ENCODE measurements at regions not wholly inside any gene's neighbourhood (a gene's known extent, or its start where the extent isn't known, plus 50 kb on each side); places are given as distances from the start of the nearest gene placed in this dataset.

DNA sequence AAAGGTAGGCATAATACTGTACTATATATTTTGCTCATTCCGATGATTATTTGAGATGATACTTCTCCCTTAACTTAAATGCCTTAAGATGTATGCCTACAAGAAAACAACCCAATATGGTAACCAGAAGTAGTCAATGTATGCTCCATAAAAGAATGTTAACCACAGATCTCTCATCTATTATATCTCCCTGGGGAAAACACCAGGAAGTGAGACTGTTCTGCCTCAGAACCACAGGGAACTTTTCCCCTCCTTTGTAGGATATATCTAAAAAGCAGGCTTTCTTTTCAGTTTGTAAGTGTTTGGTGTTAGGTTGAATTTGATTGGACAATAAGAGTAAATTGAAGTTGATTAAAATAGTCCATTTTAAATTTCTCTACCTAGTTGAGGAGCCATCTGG lies 1160.5 kb upstream of the NXPH2 start:
- no peak for TF ChIP-seq SPI1 (IDR thresholded peaks at IDR 0.05; ENCODE audit: low read depth, low read length)
- TF ChIP-seq POU2F2 (IDR thresholded peaks at IDR 0.05; ENCODE audit: low read depth, low read length) = no peak
- no peak for TF ChIP-seq POLR2AphosphoS5 (IDR thresholded peaks at IDR 0.05; ENCODE audit: low read depth, low read length)
- no peak for TF ChIP-seq TAF1 (IDR thresholded peaks at IDR 0.05; ENCODE audit: low read depth, low read length)
- TF ChIP-seq PAX5 (IDR thresholded peaks at IDR 0.05; ENCODE audit: insufficient read depth, low read length, severe bottlenecking) = no peak
- no peak for TF ChIP-seq POLR2A (IDR thresholded peaks at IDR 0.05; ENCODE audit: low read depth, low read length)
- FAIRE-seq = no peak

DNA sequence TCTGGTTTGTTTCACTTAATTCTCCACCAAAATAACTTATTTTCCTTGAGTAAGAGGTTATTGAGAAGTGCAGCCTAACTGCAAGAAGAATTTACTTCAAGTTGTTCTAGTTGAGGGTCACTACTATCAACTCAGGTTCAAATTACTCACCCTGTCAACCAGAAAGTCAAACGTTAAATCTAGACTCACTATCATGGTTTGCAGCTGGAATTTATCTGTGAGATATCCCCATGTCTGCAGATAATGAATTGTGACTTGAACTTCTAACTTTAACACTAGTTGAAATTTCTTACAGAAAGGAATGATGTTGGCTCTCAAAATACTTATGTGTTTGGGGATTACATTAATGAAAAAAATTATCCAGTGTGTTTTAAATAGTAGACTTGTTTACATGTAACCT lies 1145.7 kb upstream of the NXPH2 start:
- DNase-seq (ENCODE audit: insufficient read length, low spot score) = no peak
- no peak for FAIRE-seq
- no peak for TF ChIP-seq POU2F2 (IDR thresholded peaks at IDR 0.05; ENCODE audit: low read depth, low read length)
- no peak for TF ChIP-seq PAX5 (IDR thresholded peaks at IDR 0.05; ENCODE audit: insufficient read depth, low read length, severe bottlenecking)
- TF ChIP-seq POLR2AphosphoS5 (IDR thresholded peaks at IDR 0.05; ENCODE audit: low read depth, low read length) = no peak
- no peak for TF ChIP-seq TAF1 (IDR thresholded peaks at IDR 0.05; ENCODE audit: low read depth, low read length)
- no peak for TF ChIP-seq SPI1 (IDR thresholded peaks at IDR 0.05; ENCODE audit: low read depth, low read length)
- no peak for TF ChIP-seq POLR2A (IDR thresholded peaks at IDR 0.05; ENCODE audit: low read depth, low read length)

More for the DNA sequence above, 1160.5 kb upstream of the NXPH2 start:
- DNase-seq (ENCODE audit: insufficient read length, low spot score) = no peak

DNA sequence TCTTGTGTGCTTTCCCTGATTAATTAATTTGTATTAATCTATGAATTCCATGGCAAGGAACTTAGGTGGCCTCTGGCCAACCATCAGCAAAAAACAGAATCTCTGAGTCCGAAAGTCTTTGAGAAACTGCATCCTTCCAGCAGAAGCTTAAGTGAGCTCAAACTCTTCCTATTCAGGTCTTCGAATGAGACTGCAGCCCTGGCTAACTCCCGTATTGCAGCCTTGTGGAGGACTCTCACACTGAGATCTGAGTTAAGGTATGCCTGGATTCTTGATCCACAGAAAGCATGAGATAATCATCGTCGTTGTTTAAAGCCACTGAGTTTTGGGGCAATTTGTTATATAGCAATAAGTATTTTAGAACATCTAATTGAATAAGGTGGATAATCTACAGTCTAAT lies 1143.9 kb upstream of the NXPH2 start:
- DNase-seq (ENCODE audit: insufficient read length, low spot score) (no peak), FAIRE-seq (no peak)
- TF ChIP-seq POLR2AphosphoS5 (IDR thresholded peaks at IDR 0.05; ENCODE audit: low read depth, low read length) (no peak), SPI1 (IDR thresholded peaks at IDR 0.05; ENCODE audit: low read depth, low read length) (no peak), PAX5 (IDR thresholded peaks at IDR 0.05; ENCODE audit: insufficient read depth, low read length, severe bottlenecking) (no peak), POLR2A (IDR thresholded peaks at IDR 0.05; ENCODE audit: low read depth, low read length) (no peak)

DNA sequence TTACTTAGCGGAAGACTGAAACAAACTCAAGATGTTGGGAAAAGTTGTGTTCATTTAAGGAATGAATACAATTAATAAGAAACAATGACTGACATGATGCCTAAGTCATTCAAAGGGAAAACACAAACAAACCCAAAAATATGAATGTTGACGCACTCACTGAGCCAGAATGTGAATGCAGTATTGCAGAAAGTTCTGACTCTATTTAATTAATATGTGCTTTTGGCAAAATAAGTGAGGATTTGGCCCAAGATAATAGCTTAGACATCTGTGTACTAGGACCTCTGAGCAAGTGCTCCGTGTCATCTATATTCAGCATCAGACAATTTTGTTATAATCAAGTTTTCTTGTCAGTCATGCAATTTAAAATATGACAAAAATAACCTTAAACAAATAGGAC lies 1138.8 kb upstream of the NXPH2 start:
- no peak for TF ChIP-seq POU2F2 (IDR thresholded peaks at IDR 0.05; ENCODE audit: low read depth, low read length)
- no peak for TF ChIP-seq PAX5 (IDR thresholded peaks at IDR 0.05; ENCODE audit: insufficient read depth, low read length, severe bottlenecking)
- TF ChIP-seq POLR2AphosphoS5 (IDR thresholded peaks at IDR 0.05; ENCODE audit: low read depth, low read length) = no peak
- TF ChIP-seq TAF1 (IDR thresholded peaks at IDR 0.05; ENCODE audit: low read depth, low read length) = no peak
- no peak for TF ChIP-seq SPI1 (IDR thresholded peaks at IDR 0.05; ENCODE audit: low read depth, low read length)
- TF ChIP-seq POLR2A (IDR thresholded peaks at IDR 0.05; ENCODE audit: low read depth, low read length) = no peak
- no peak for DNase-seq (ENCODE audit: insufficient read length, low spot score)
- FAIRE-seq = no peak

DNA sequence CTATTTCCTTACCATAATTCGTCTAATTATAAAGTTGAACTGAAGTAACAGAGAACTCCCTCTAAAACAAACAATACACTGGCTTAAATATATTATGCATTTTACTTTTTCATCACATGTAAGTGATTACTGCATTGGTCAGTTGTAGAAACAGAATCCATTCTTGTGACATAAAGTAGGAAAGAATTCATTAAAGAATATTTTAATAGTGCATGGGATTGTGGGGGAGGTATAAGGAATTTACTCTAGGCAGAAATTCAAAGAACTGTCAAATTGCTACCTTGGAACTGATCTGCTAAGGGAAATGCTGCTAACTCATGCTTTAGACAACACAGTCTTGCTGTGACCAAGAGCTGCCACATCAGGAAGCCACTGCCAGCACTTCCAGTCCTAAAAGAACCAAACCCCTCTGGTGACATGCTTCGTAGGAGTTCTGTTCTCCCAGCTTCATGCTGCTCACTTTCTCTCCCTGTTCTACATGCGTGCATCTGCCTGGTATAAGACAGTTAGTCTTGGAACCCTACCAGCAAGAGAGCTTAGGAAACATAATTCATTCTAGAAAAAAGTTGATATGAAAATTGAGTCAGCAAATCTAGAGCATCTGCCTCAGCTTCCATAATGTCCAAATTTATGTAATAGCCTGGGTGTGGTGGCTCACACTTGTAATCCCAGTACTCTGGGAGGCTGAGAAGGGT lies 1137.6 kb upstream of the NXPH2 start:
- no peak for FAIRE-seq
- no peak for DNase-seq (ENCODE audit: insufficient read length, low spot score)
- TF ChIP-seq SPI1 (IDR thresholded peaks at IDR 0.05; ENCODE audit: low read depth, low read length) (no peak), POLR2AphosphoS5 (IDR thresholded peaks at IDR 0.05; ENCODE audit: low read depth, low read length) (no peak), PAX5 (IDR thresholded peaks at IDR 0.05; ENCODE audit: insufficient read depth, low read length, severe bottlenecking) (no peak), TAF1 (IDR thresholded peaks at IDR 0.05; ENCODE audit: low read depth, low read length) (no peak), POLR2A (IDR thresholded peaks at IDR 0.05; ENCODE audit: low read depth, low read length) (no peak), POU2F2 (IDR thresholded peaks at IDR 0.05; ENCODE audit: low read depth, low read length) (no peak)

DNA sequence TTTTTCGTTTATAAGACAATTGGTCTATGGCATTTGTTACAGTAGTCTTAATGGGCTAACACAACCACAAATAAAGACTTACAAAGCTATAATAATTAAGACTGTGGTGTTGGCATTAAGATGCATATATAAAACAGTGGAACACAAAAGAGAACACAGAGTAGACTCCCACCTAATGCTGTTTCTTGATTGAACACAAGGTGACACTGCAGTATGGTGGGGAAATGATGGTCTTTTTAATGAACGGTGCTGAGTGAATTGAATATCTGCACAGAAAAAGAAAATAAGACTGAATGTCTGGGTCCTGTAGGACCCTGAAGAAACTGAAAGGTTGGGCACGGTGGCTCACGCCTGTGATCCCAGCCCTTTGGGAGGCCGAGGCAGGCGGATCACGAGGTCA lies 1136.6 kb upstream of the NXPH2 start:
- TF ChIP-seq POLR2A (IDR thresholded peaks at IDR 0.05; ENCODE audit: low read depth, low read length) (no peak), POLR2AphosphoS5 (IDR thresholded peaks at IDR 0.05; ENCODE audit: low read depth, low read length) (no peak), PAX5 (IDR thresholded peaks at IDR 0.05; ENCODE audit: insufficient read depth, low read length, severe bottlenecking) (no peak), TAF1 (IDR thresholded peaks at IDR 0.05; ENCODE audit: low read depth, low read length) (no peak), POU2F2 (IDR thresholded peaks at IDR 0.05; ENCODE audit: low read depth, low read length) (no peak), SPI1 (IDR thresholded peaks at IDR 0.05; ENCODE audit: low read depth, low read length) (no peak)
- FAIRE-seq (no peak), DNase-seq (ENCODE audit: insufficient read length, low spot score) (no peak)

DNA sequence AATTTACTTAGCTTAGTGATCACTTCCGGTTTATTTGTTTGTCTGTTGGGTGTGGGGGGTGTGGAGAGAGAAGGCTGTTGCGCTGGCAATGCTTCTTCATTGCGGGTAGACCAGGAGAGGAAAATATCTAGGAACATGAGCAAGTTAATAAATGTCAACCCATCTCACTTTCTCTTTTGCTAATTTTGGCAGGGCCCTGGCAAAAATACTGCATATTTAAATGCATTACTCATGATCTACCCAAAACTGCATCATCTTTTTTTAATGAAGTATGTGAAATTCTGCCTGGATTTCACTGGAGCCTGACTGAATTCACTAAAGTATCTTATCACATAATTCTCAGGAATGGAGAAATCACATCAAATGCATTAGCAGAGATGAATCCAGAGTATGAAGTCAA lies 1131.0 kb upstream of the NXPH2 start:
- FAIRE-seq (no peak), DNase-seq (ENCODE audit: insufficient read length, low spot score) (no peak)
- TF ChIP-seq SPI1 (IDR thresholded peaks at IDR 0.05; ENCODE audit: low read depth, low read length) (no peak), PAX5 (IDR thresholded peaks at IDR 0.05; ENCODE audit: insufficient read depth, low read length, severe bottlenecking) (no peak), POU2F2 (IDR thresholded peaks at IDR 0.05; ENCODE audit: low read depth, low read length) (no peak)

DNA sequence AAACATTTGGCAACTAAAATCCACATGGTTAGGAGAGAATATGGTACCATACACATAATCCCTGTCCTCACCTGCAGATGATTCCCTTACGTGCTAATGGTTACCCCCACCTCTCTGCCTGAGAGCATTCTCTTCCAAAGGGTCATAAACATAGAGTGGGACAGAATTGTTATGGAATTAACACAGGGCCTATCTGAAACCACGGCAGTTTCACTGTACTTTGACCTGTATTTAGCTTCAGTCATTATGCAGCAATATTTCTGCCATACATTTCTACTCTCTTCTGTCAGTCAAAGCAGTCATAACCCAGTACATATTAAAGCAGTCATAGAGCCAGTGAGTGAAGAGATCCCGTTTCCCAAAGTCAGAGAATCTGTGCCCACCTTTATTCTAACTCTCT lies 1128.9 kb upstream of the NXPH2 start:
- DNase-seq (ENCODE audit: insufficient read length, low spot score) (no peak), FAIRE-seq (no peak)
- TF ChIP-seq TAF1 (IDR thresholded peaks at IDR 0.05; ENCODE audit: low read depth, low read length) = no peak
- TF ChIP-seq POLR2AphosphoS5 (IDR thresholded peaks at IDR 0.05; ENCODE audit: low read depth, low read length) = no peak
- no peak for TF ChIP-seq PAX5 (IDR thresholded peaks at IDR 0.05; ENCODE audit: insufficient read depth, low read length, severe bottlenecking)
- no peak for TF ChIP-seq SPI1 (IDR thresholded peaks at IDR 0.05; ENCODE audit: low read depth, low read length)
- TF ChIP-seq POLR2A (IDR thresholded peaks at IDR 0.05; ENCODE audit: low read depth, low read length) = no peak
- TF ChIP-seq POU2F2 (IDR thresholded peaks at IDR 0.05; ENCODE audit: low read depth, low read length) = no peak

DNA sequence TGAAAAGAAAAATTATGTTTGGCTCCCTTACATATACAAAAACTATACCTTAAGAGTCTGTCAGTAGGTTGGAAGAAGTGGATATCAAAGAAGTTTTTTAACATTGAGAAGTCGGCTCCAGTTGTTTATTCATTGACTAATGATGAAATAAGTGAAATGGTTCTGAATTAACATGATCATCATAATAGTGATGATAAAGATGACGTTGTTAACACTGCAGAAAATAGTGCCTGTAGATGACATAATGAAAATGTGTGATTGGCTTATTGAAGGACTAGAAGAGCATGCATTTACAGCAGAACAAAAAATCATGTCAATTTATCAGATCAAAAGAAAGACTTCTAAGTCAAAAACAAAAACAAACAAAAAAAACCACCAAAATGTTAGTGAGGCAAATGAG lies 1125.4 kb upstream of the NXPH2 start:
- FAIRE-seq = no peak
- TF ChIP-seq POLR2AphosphoS5 (IDR thresholded peaks at IDR 0.05; ENCODE audit: low read depth, low read length) = no peak
- TF ChIP-seq POLR2A (IDR thresholded peaks at IDR 0.05; ENCODE audit: low read depth, low read length) = no peak
- no peak for TF ChIP-seq SPI1 (IDR thresholded peaks at IDR 0.05; ENCODE audit: low read depth, low read length)
- no peak for TF ChIP-seq TAF1 (IDR thresholded peaks at IDR 0.05; ENCODE audit: low read depth, low read length)
- no peak for TF ChIP-seq PAX5 (IDR thresholded peaks at IDR 0.05; ENCODE audit: insufficient read depth, low read length, severe bottlenecking)
- no peak for DNase-seq (ENCODE audit: insufficient read length, low spot score)

DNA sequence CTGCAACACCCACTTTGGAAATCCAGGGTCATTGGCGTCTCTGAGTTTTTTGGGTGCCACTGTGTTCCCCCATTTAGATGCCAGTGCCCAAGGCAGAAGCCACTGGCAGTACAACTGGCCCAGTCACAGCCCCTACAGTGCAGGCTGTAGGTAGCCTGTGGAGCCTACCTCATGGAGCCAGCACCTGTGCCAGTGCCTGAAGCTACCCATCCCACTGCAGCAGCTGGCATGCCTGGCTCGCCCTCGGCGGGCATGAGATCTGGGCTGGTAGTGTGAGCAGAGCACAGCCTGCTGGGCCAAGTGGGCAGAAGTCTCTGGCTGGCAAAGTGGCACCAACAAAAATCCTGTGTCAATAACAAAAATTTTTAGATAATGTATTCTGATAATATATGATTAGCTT lies 1111.4 kb upstream of the NXPH2 start:
- DNase-seq (ENCODE audit: insufficient read length, low spot score) (no peak), FAIRE-seq (no peak)
- TF ChIP-seq POU2F2 (IDR thresholded peaks at IDR 0.05; ENCODE audit: low read depth, low read length) = no peak
- TF ChIP-seq SPI1 (IDR thresholded peaks at IDR 0.05; ENCODE audit: low read depth, low read length) = no peak
- no peak for TF ChIP-seq PAX5 (IDR thresholded peaks at IDR 0.05; ENCODE audit: insufficient read depth, low read length, severe bottlenecking)
- TF ChIP-seq POLR2AphosphoS5 (IDR thresholded peaks at IDR 0.05; ENCODE audit: low read depth, low read length) = no peak
- no peak for TF ChIP-seq POLR2A (IDR thresholded peaks at IDR 0.05; ENCODE audit: low read depth, low read length)
- no peak for TF ChIP-seq TAF1 (IDR thresholded peaks at IDR 0.05; ENCODE audit: low read depth, low read length)

All from GM12891 (cell line).